AG20443 (cell line): ENCODE measurements at regions not wholly inside any gene's neighbourhood (a gene's known extent, or its start where the extent isn't known, plus 50 kb on each side); places are given as distances from the start of the nearest gene placed in this dataset.
"Not testable (repeated sequence)": the region's sequence is repeated elsewhere in the genome, so short reads cannot be mapped to it uniquely, and the experiment has no call there.

Source experiments
- DNase-seq: peaks from one replicate; pipeline ENCODE4 v3.0.0; 2012; ENCODE audit warnings: low spot score, mixed read lengths

- DNase-seq, result peak; percentile 74
Measured at GRCh38 chr6:2376429-2377355, 131.3 kb upstream of the GMDS start.

- no peak for DNase-seq
Measured at GRCh38 chr6:2375443-2375842, 130.0 kb upstream of the GMDS start.

- no peak for DNase-seq
Measured at GRCh38 chr6:2369606-2370005, 124.2 kb upstream of the GMDS start.

GRCh38 chr6:2363211-2363610 is 117.8 kb upstream of the GMDS start:
- DNase-seq, result no peak

GRCh38 chr6:2361195-2361594 is 115.8 kb upstream of the GMDS start:
- no peak for DNase-seq

GRCh38 chr6:2360716-2361115 is 115.3 kb upstream of the GMDS start:
- DNase-seq, result no peak

- DNase-seq, result no peak
Measured at GRCh38 chr6:2360126-2360525, 114.7 kb upstream of the GMDS start.

- no peak for DNase-seq
Measured at GRCh38 chr6:2355150-2355549, 109.7 kb upstream of the GMDS start.

- no peak for DNase-seq
Measured at GRCh38 chr6:2354138-2354491, 108.7 kb upstream of the GMDS start.

GRCh38 chr6:2353412-2354137 is 108.2 kb upstream of the GMDS start:
- peak; percentile 74 for DNase-seq

GRCh38 chr6:2351807-2352431 is 106.5 kb upstream of the GMDS start:
- peak; percentile 62 for DNase-seq

- DNase-seq, result no peak
Measured at GRCh38 chr6:2351090-2351489, 105.7 kb upstream of the GMDS start.

- DNase-seq, result no peak
Measured at GRCh38 chr6:2346078-2346477, 100.7 kb upstream of the GMDS start.

GRCh38 chr6:2344319-2344905 is 99.0 kb upstream of the GMDS start:
- DNase-seq, result no peak

GRCh38 chr6:2327591-2327990 is 82.2 kb upstream of the GMDS start:
- no peak for DNase-seq

- DNase-seq, result no peak
Measured at GRCh38 chr6:2324166-2324953, 79.0 kb upstream of the GMDS start.

- DNase-seq, result not testable (repeated sequence)
Measured at GRCh38 chr6:2317498-2317897, 72.1 kb upstream of the GMDS start.

- no peak for DNase-seq
Measured at GRCh38 chr6:2314641-2315040, 69.2 kb upstream of the GMDS start.

- no peak for DNase-seq
Measured at GRCh38 chr6:2310042-2310441, 64.6 kb upstream of the GMDS start.

- DNase-seq, result no peak
Measured at GRCh38 chr6:2309122-2309521, 63.7 kb upstream of the GMDS start.

- no peak for DNase-seq
Measured at GRCh38 chr6:2307799-2308198, 62.4 kb upstream of the GMDS start.

- DNase-seq, result no peak
Measured at GRCh38 chr6:2305951-2306350, 60.5 kb upstream of the GMDS start.
